IMR-90 (cell line): ENCODE measurements at regions not wholly inside any gene's neighbourhood (a gene's known extent, or its start where the extent isn't known, plus 50 kb on each side); places are given as distances from the start of the nearest gene placed in this dataset.

Experiments used
- ATAC-seq: fragments of 200-7000 bp; cut with Tn5 transposase; 2 replicates; pipeline ENCODE4 v1.9.1; 2020; ENCODE audit warnings: low read depth, mild to moderate bottlenecking, moderate library complexity
- BruUV-seq: library from RNA; stranded (reverse); fragments of 400-500 nt; replicated peaks from 2 replicates; lab custom pipeline; 2021; lab: Mats Ljungman, UMichigan
- CTCF ChIA-PET: fragments of 300-600 bp; formaldehyde crosslinking; extraction: SDS; loops from one replicate; lab custom pipeline; 2021; ENCODE audit warnings: antibody characterized with exemption; lab: Yijun Ruan, JAX
- POLR2A ChIA-PET: fragments of 300-600 bp; sonication (Branson Sonifier 250); formaldehyde crosslinking; loops from one replicate; lab custom pipeline; 2022; ENCODE audit warnings: antibody characterized with exemption; ENCODE audit not compliant: unreplicated experiment; lab: Charles Lee
- DNase-seq: peaks from one replicate; pipeline ENCODE4 v3.0.0; 2013
- H2AFZ ChIP-seq: replicated peaks from 2 replicates; pipeline ENCODE3; 2013; ENCODE audit warnings: low read length, mild to moderate bottlenecking; ENCODE audit not compliant: poor library complexity
- H2AK5ac ChIP-seq: 2 replicates; pipeline ENCODE4 v1.6.1; 2013; ENCODE audit warnings: low read depth, low read length, inconsistent platforms
- H2AK9ac ChIP-seq: replicated peaks from 2 replicates; pipeline ENCODE3; 2013; ENCODE audit warnings: mild to moderate bottlenecking, low read depth, low read length, moderate library complexity; ENCODE audit not compliant: poor library complexity
- H2BK120ac ChIP-seq: 2 replicates; pipeline ENCODE4 v1.6.1; 2013; ENCODE audit warnings: low read depth, low read length, inconsistent platforms
- H2BK15ac ChIP-seq: 3 replicates; pipeline ENCODE4 v1.6.1; 2013; ENCODE audit warnings: low read depth, low read length, inconsistent platforms
- H2BK20ac ChIP-seq: 2 replicates; pipeline ENCODE4 v1.6.1; 2013; ENCODE audit warnings: low read depth, mild to moderate bottlenecking, inconsistent platforms, low read length, moderate library complexity
- H2BK5ac ChIP-seq: 2 replicates; pipeline ENCODE4 v1.6.1; 2013; ENCODE audit warnings: mild to moderate bottlenecking, low read depth, low read length, inconsistent platforms; ENCODE audit not compliant: poor library complexity, severe bottlenecking
- H3K14ac ChIP-seq: replicated peaks from 2 replicates; pipeline ENCODE4 v1.6.1; 2013; ENCODE audit warnings: low read depth, low read length, inconsistent platforms
- H3K18ac ChIP-seq: 2 replicates; pipeline ENCODE4 v1.6.1; 2013; ENCODE audit warnings: low read depth, low read length, control low read depth
- H3K23ac ChIP-seq: 2 replicates; pipeline ENCODE4 v1.6.1; 2013; ENCODE audit warnings: low read depth, low read length, inconsistent platforms
- H3K27ac ChIP-seq: 2 replicates; pipeline ENCODE4 v1.5.1; 2013; ENCODE audit warnings: mild to moderate bottlenecking, control low read depth, low read length; ENCODE audit not compliant: insufficient read depth
- H3K27me3 ChIP-seq: 2 replicates; pipeline ENCODE4 v1.6.1; 2013; ENCODE audit warnings: low read length; ENCODE audit not compliant: control insufficient read depth, insufficient read depth
- H3K36me3 ChIP-seq: 2 replicates; pipeline ENCODE4 v1.6.1; 2013; ENCODE audit warnings: low read length, mixed read lengths; ENCODE audit not compliant: control insufficient read depth, insufficient read depth
- H3K4ac ChIP-seq: 2 replicates; pipeline ENCODE4 v1.6.1; 2013; ENCODE audit warnings: low read depth, low read length, inconsistent platforms
- H3K4me1 ChIP-seq: 2 replicates; pipeline ENCODE4 v1.6.1; 2013; ENCODE audit warnings: low read length, mixed read lengths; ENCODE audit not compliant: control insufficient read depth, insufficient read depth
- H3K4me2 ChIP-seq: 2 replicates; pipeline ENCODE4 v1.6.1; 2013; ENCODE audit warnings: low read depth, mild to moderate bottlenecking, control low read depth, low read length, moderate library complexity
- H3K4me3 ChIP-seq: 2 replicates; pipeline ENCODE4 v1.5.1; 2013; ENCODE audit warnings: low read depth, mild to moderate bottlenecking, control low read depth, low read length, moderate library complexity; ENCODE audit not compliant: insufficient read depth
- H3K56ac ChIP-seq: 2 replicates; pipeline ENCODE4 v1.6.1; 2013; ENCODE audit warnings: low read length, inconsistent platforms; ENCODE audit not compliant: insufficient read depth; ENCODE audit errors: extremely low read depth
- H3K79me1 ChIP-seq, 2 experiments: 2 replicates each; pipeline ENCODE4 v1.6.1; 2013; ENCODE audit warnings: low read length in 2 of 2, inconsistent platforms in 1 of 2, low read depth in 1 of 2
- H3K9ac ChIP-seq: 2 replicates; pipeline ENCODE4 v1.6.1; 2013; ENCODE audit warnings: low read depth, low read length, control low read depth
- H3K9me1 ChIP-seq: 2 replicates; pipeline ENCODE4 v1.6.1; 2013; ENCODE audit warnings: low read length, inconsistent platforms; ENCODE audit not compliant: insufficient read depth
- H3K9me3 ChIP-seq: 2 replicates; pipeline ENCODE4 v1.6.1; 2013; ENCODE audit warnings: low read length; ENCODE audit not compliant: control insufficient read depth, insufficient read depth
- H4K20me1 ChIP-seq: 2 replicates; pipeline ENCODE4 v1.6.1; 2013; ENCODE audit warnings: low read length, inconsistent platforms; ENCODE audit not compliant: insufficient read depth
- H4K5ac ChIP-seq: 2 replicates; pipeline ENCODE4 v1.6.1; 2013; ENCODE audit warnings: mild to moderate bottlenecking, low read depth, low read length, control low read depth
- H4K8ac ChIP-seq, 2 experiments: 2 replicates each; pipeline ENCODE4 v1.6.1; 2013; ENCODE audit warnings: low read depth in 2 of 2, low read length in 2 of 2, control low read depth in 1 of 2, inconsistent platforms in 1 of 2
- H4K91ac ChIP-seq: 2 replicates; pipeline ENCODE4 v1.6.1; 2013; ENCODE audit warnings: low read depth, low read length, inconsistent platforms; ENCODE audit not compliant: insufficient read depth
- FOS ChIP-seq: fragments of 150-350 bp; IDR thresholded peaks from 2 replicates; pipeline ENCODE4 v1.6.1; 2016; ENCODE audit warnings: low read depth, low read length
- MAZ ChIP-seq: IDR thresholded peaks from 2 replicates; pipeline ENCODE4 v1.6.1; 2012; ENCODE audit warnings: low read depth, mild to moderate bottlenecking, low read length, improper control_type of control experiment, moderate library complexity, borderline replicate concordance
- RAD21 ChIP-seq: IDR thresholded peaks from 2 replicates; pipeline ENCODE4 v1.6.1; 2012; ENCODE audit warnings: low read length, improper control_type of control experiment
- WGBS, 2 experiments: methylation state at CpG; one replicate each; pipeline versions ENCODE4 v1.1.5 to v1.1.7; 2013; ENCODE audit warnings: missing lambda C conversion rate in 2 of 2; ENCODE audit not compliant: insufficient read length in 1 of 2; ENCODE audit errors: extremely low coverage in 2 of 2; 5-methylcytosine and 5-hydroxymethylcytosine counted together
- dilution Hi-C: fragments of 300-500 bp; cut with HindIII; formaldehyde crosslinking; loops from one replicate; pipeline ENCODE4 v1.14.3; 2018; ENCODE audit warnings: low sequenced_read_pairs; ENCODE audit not compliant: unreplicated experiment
- in situ Hi-C: fragments of 300-500 bp; cut with MboI; formaldehyde crosslinking; loops from 3 replicates; pipeline ENCODE4 v1.14.3; 2019; ENCODE audit warnings: low sequenced_read_pairs, inconsistent platforms, mixed read lengths
- intact Hi-C: fragments of 100-400 bp; cut with micrococcal nuclease; formaldehyde crosslinking; loops from 2 replicates; pipeline ENCODE4 v1.10.0; 2022

DNA sequence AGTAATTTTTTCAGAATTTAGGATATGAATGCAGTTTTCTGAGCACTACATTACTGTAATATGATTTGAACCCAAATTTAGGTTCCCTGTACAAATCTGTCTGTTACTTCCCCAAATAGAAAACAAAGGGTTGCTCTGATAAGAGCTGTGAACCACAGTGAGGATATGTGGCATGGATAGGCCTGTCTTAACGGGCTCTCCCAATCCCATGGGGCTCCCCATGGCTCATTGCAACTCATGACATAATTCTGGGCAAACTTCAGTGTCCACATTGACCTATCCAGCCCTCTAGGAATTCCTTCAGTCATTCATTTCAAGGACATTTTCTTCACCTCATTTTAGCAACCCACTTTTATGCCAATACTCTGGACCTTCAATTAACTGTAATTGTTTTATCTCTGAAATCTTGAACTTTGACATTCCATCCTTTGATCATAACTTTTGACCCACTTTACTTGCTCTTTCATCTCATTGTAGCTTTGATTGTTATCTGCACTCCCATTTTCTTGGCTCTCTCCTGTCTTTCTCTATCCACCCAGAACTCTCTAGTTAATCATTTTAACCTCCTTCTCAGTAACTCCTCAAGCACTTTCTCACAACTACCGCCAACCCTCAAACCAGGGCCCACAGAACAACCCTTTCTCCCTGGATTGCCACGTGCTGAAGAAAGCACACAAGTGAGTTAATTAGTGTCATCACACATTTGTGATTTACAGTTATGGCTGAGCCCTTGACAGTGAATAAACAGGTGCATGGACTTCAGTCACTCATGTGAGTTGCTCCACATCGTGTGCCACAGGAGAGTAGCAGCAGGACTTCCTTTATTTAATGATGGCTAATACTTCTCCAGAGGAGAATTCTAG, 94.9 kb upstream of the AADACL2 start:
- Histone ChIP-seq H3K23ac (no peak overlapping the region), H4K5ac (no peak overlapping the region), H3K36me3 (no peaks in the 10 kb centered on the region), H2BK15ac (no peak overlapping the region), H3K4ac (no peak overlapping the region), H3K4me2 (no peak overlapping the region), H3K14ac (no peak overlapping the region), H3K4me1 (no peaks in the 10 kb centered on the region), H2BK20ac (no peak overlapping the region), H2BK5ac (no peak overlapping the region), H3K27ac (no peak overlapping the region), H3K9ac (no peak overlapping the region), H3K79me1 (no peaks in the 10 kb centered on the region), H4K8ac (no peak overlapping the region), H3K18ac (no peak overlapping the region), H2AK5ac (no peak overlapping the region), H4K91ac (no peak overlapping the region), H4K20me1 (no peaks in the 10 kb centered on the region), H3K27me3 (no peaks in the 10 kb centered on the region), H3K56ac (no peak overlapping the region), H3K4me3 (no peak overlapping the region), H3K9me3 (no peaks in the 10 kb centered on the region), H3K9me1 (no peaks in the 10 kb centered on the region), H2AFZ (no peak overlapping the region), H2BK120ac (no peak overlapping the region), H2AK9ac (no peak overlapping the region)
- ChIA-PET CTCF (interaction anchor here (0.7 kb wide), 1 partner anchor 94 kb away, joined by 3 read pairs; no protein-coding TSS in a partner anchor), POLR2A (no interaction called here)
- in situ Hi-C loops = no loop called here
- dilution Hi-C loops = no loop called here
- intact Hi-C loops = no loop called here
- TF ChIP-seq FOS (no peak), MAZ (no peak), RAD21 (no peak)
- 29% methylated on average over 2 of the region's 4 CpGs; no CpG with 5 or more reads in 1 of the 2 experiments for WGBS, 2 experiments
- ATAC-seq = no peak
- BruUV-seq = no TSS peak
- DNase-seq = no peak
